ENCODE measurements at regions not wholly inside any gene's neighbourhood (a gene's known extent, or its start where the extent isn't known, plus 50 kb on each side); places are given as distances from the start of the nearest gene placed in this dataset.

GRCh38 chr10:4450981-4451908, 374.8 kb upstream of the AKR1E2 start:
- intact Hi-C loops (cut with DNase I; ENCODE audit: low total_unique reads) = no loop called here
- TF ChIP-seq, protein P1, sequence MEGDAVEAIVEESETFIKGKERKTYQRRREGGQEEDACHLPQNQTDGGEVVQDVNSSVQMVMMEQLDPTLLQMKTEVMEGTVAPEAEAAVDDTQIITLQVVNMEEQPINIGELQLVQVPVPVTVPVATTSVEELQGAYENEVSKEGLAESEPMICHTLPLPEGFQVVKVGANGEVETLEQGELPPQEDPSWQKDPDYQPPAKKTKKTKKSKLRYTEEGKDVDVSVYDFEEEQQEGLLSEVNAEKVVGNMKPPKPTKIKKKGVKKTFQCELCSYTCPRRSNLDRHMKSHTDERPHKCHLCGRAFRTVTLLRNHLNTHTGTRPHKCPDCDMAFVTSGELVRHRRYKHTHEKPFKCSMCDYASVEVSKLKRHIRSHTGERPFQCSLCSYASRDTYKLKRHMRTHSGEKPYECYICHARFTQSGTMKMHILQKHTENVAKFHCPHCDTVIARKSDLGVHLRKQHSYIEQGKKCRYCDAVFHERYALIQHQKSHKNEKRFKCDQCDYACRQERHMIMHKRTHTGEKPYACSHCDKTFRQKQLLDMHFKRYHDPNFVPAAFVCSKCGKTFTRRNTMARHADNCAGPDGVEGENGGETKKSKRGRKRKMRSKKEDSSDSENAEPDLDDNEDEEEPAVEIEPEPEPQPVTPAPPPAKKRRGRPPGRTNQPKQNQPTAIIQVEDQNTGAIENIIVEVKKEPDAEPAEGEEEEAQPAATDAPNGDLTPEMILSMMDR (IDR thresholded peaks at IDR 0.05) = no peak
- Histone ChIP-seq H3K4me1 (no peaks in the 10 kb centered on the region), H3K36me3 (no peaks in the 10 kb centered on the region), H3K27ac (no peak overlapping the region), H3K4me3 (no peak overlapping the region), H3K27me3 (no peaks in the 10 kb centered on the region), H3K9me3 (no peaks in the 10 kb centered on the region)
- no peak for DNase-seq

- no peaks in the 10 kb centered on the region for H3K9me3 ChIP-seq
- no peaks in the 10 kb centered on the region for H3K4me1 ChIP-seq
- H3K27me3 ChIP-seq = no peaks in the 10 kb centered on the region
- intact Hi-C loops (cut with DNase I; ENCODE audit: low total_unique reads) = no loop called here
- no peaks in the 10 kb centered on the region for H3K36me3 ChIP-seq
- TF ChIP-seq, protein P1 (IDR thresholded peaks at IDR 0.05) = no peak
- no peak overlapping the region for H3K27ac ChIP-seq
- no peak overlapping the region for H3K4me3 ChIP-seq
- DNase-seq = no peak
Observed at GRCh38 chr10:4450169-4450568, 375.8 kb upstream of the AKR1E2 start.

- TF ChIP-seq, protein P1 (IDR thresholded peaks at IDR 0.05) = no peak
- Histone ChIP-seq H3K27me3 (no peaks in the 10 kb centered on the region), H3K27ac (no peak overlapping the region), H3K4me3 (no peak overlapping the region), H3K36me3 (no peaks in the 10 kb centered on the region), H3K9me3 (peaks cover 0 to 5% (median 0%) of the 10 kb centered on the region in 3 donors), H3K4me1 (no peaks in the 10 kb centered on the region)
- intact Hi-C loops (cut with DNase I; ENCODE audit: low total_unique reads) = no loop called here
- no peak for DNase-seq
Observed at GRCh38 chr10:4448030-4448429, 378.0 kb upstream of the AKR1E2 start.

- Histone ChIP-seq H3K27me3 (no peaks in the 10 kb centered on the region), H3K36me3 (no peaks in the 10 kb centered on the region), H3K4me1 (no peaks in the 10 kb centered on the region), H3K9me3 (peaks cover 0 to 6% (median 0%) of the 10 kb centered on the region in 3 donors), H3K4me3 (no peak overlapping the region), H3K27ac (no peak overlapping the region)
- TF ChIP-seq, protein P1 (IDR thresholded peaks at IDR 0.05) = no peak
- no peak for DNase-seq
- intact Hi-C loops (cut with DNase I; ENCODE audit: low total_unique reads) = no loop called here
Observed at GRCh38 chr10:4443419-4443818, 382.6 kb upstream of the AKR1E2 start.

DNA sequence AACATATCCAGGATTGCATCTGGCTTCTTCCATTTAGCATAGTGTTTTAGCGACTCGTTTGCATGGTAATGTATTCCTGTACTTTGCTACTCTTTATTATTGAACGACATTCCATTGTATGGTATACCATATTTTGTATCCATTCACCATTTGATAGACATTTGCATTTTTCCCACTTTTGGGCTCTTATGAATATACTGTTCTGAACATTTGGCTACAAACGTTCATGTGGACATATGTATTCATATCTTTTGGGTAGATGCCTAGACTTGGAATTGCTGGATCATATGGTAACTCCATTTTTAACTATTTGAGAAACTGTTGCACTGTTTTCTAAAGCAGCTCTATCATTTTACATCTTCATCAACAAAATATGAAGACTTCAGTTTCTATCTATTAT, 383.7 kb upstream of the AKR1E2 start:
- DNase-seq = no peak

More for the DNA sequence above, 383.7 kb upstream of the AKR1E2 start:
- TF ChIP-seq, protein P1 (IDR thresholded peaks at IDR 0.05) = no peak
- peaks cover 0 to 6% (median 0%) of the 10 kb centered on the region in 3 donors for H3K9me3 ChIP-seq
- H3K36me3 ChIP-seq = no peaks in the 10 kb centered on the region
- H3K4me1 ChIP-seq = no peaks in the 10 kb centered on the region
- H3K4me3 ChIP-seq = no peak overlapping the region
- no peaks in the 10 kb centered on the region for H3K27me3 ChIP-seq
- no peak overlapping the region for H3K27ac ChIP-seq
- intact Hi-C loops (cut with DNase I; ENCODE audit: low total_unique reads) = no loop called here
